Neural progenitor cell (in vitro differentiated cells): ENCODE measurements at regions not wholly inside any gene's neighbourhood (a gene's known extent, or its start where the extent isn't known, plus 50 kb on each side); places are given as distances from the start of the nearest gene placed in this dataset.

ENCODE experiments used
- DNase-seq: peaks from one replicate; pipeline ENCODE4 v3.0.0-alpha.2; 2016; ENCODE audit warnings: low spot score
- H2AFZ ChIP-seq: fragments of 200-600 bp; sonication (generic); replicated peaks from 2 replicates; pipeline ENCODE4 v1.6.1; 2016; ENCODE audit warnings: antibody characterized with exemption
- H3F3A ChIP-seq: fragments of 200-600 bp; sonication (generic); 2 replicates; pipeline ENCODE4 v1.6.1; 2016; ENCODE audit warnings: antibody characterized with exemption, low read depth
- H3K27ac ChIP-seq: fragments of 200-600 bp; sonication (generic); 2 replicates; pipeline ENCODE4 v1.5.1; 2016; ENCODE audit warnings: mild to moderate bottlenecking
- H3K27me3 ChIP-seq: fragments of 200-600 bp; sonication (generic); 2 replicates; pipeline ENCODE4 v1.6.1; 2016; ENCODE audit warnings: mild to moderate bottlenecking, moderate library complexity
- H3K36me3 ChIP-seq: fragments of 200-600 bp; sonication (generic); 2 replicates; pipeline ENCODE4 v1.5.1; 2016
- H3K4me1 ChIP-seq: fragments of 200-600 bp; sonication (generic); 2 replicates; pipeline ENCODE4 v1.6.1; 2016; ENCODE audit warnings: mixed run types
- H3K4me2 ChIP-seq: fragments of 200-600 bp; sonication (generic); 2 replicates; pipeline ENCODE4 v1.6.1; 2016
- H3K4me3 ChIP-seq: fragments of 200-600 bp; sonication (generic); 2 replicates; pipeline ENCODE4 v1.5.1; 2016
- H3K79me2 ChIP-seq: fragments of 200-600 bp; sonication (generic); 2 replicates; pipeline ENCODE4 v1.6.1; 2016; ENCODE audit warnings: low read depth
- H3K9ac ChIP-seq: fragments of 200-600 bp; sonication (generic); 2 replicates; pipeline ENCODE4 v1.6.1; 2016
- H3K9me3 ChIP-seq: fragments of 200-600 bp; sonication (generic); 2 replicates; pipeline ENCODE4 v1.5.1; 2016; ENCODE audit warnings: low read depth
- H4K20me1 ChIP-seq: fragments of 200-600 bp; sonication (generic); 2 replicates; pipeline ENCODE4 v1.6.1; 2016; ENCODE audit warnings: low read depth
- H3K27ac Mint-ChIP-seq: 3 replicates; pipeline ENCODE4 v1.8.0; 2021; ENCODE audit warnings: mixed read lengths
- H3K27me3 Mint-ChIP-seq: 2 replicates; pipeline ENCODE4 v1.8.0; 2022; ENCODE audit warnings: low read depth, mild to moderate bottlenecking, inconsistent platforms, moderate library complexity, mixed read lengths; ENCODE audit not compliant: insufficient read depth
- H3K36me3 Mint-ChIP-seq: 3 replicates; pipeline ENCODE4 v1.8.0; 2021; ENCODE audit warnings: mixed read lengths
- H3K4me1 Mint-ChIP-seq: 3 replicates; pipeline ENCODE4 v1.8.0; 2021; ENCODE audit warnings: mixed read lengths
- H3K4me3 Mint-ChIP-seq: 3 replicates; pipeline ENCODE4 v1.8.0; 2021; ENCODE audit warnings: mild to moderate bottlenecking, moderate library complexity, mixed read lengths
- H3K9me3 Mint-ChIP-seq: 3 replicates; pipeline ENCODE4 v1.8.0; 2020; ENCODE audit warnings: mixed read lengths
- EZH2 ChIP-seq: fragments of 200-600 bp; sonication (generic); IDR thresholded peaks from 2 replicates; pipeline ENCODE4 v1.6.1; 2017; ENCODE audit warnings: antibody characterized with exemption, mild to moderate bottlenecking, moderate library complexity
- EZH2phosphoT487 ChIP-seq: fragments of 200-600 bp; sonication (generic); IDR thresholded peaks from 2 replicates; pipeline ENCODE4 v1.6.1; 2017; ENCODE audit warnings: antibody characterized with exemption
- TF ChIP-seq, protein P1 (sequence below): fragments of 200-600 bp; sonication (generic); IDR thresholded peaks from 2 replicates; pipeline ENCODE4 v1.5.1; 2017; ENCODE audit warnings: antibody characterized with exemption, mild to moderate bottlenecking

GRCh38 chr12:105935981-105936380, 202.8 kb downstream of the NUAK1 start:
- Histone ChIP-seq H3K27ac (no peak overlapping the region), H3K4me2 (no peak overlapping the region), H3K36me3 (no peaks in the 10 kb centered on the region), H3K4me3 (no peak overlapping the region), H3K79me2 (no peaks in the 10 kb centered on the region), H3K9ac (no peak overlapping the region), H3K4me1 (peaks cover 15% of the 10 kb centered on the region), H3F3A (no peaks in the 10 kb centered on the region), H4K20me1 (no peaks in the 10 kb centered on the region), H2AFZ (no peak overlapping the region), H3K27me3 (no peaks in the 10 kb centered on the region), H3K9me3 (no peaks in the 10 kb centered on the region)
- H3K4me1 Mint-ChIP-seq = peaks cover 32% of the 10 kb centered on the region
- H3K36me3 Mint-ChIP-seq = peaks cover 2% of the 10 kb centered on the region
- no peaks in the 10 kb centered on the region for H3K9me3 Mint-ChIP-seq
- DNase-seq = no peak
- peaks cover 7% of the 10 kb centered on the region for H3K27me3 Mint-ChIP-seq
- TF ChIP-seq EZH2 (no peak), EZH2phosphoT487 (no peak)
- TF ChIP-seq, protein P1, sequence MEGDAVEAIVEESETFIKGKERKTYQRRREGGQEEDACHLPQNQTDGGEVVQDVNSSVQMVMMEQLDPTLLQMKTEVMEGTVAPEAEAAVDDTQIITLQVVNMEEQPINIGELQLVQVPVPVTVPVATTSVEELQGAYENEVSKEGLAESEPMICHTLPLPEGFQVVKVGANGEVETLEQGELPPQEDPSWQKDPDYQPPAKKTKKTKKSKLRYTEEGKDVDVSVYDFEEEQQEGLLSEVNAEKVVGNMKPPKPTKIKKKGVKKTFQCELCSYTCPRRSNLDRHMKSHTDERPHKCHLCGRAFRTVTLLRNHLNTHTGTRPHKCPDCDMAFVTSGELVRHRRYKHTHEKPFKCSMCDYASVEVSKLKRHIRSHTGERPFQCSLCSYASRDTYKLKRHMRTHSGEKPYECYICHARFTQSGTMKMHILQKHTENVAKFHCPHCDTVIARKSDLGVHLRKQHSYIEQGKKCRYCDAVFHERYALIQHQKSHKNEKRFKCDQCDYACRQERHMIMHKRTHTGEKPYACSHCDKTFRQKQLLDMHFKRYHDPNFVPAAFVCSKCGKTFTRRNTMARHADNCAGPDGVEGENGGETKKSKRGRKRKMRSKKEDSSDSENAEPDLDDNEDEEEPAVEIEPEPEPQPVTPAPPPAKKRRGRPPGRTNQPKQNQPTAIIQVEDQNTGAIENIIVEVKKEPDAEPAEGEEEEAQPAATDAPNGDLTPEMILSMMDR = no peak
- no peak overlapping the region for H3K4me3 Mint-ChIP-seq
- H3K27ac Mint-ChIP-seq = no peak overlapping the region

- no peak overlapping the region for H2AFZ ChIP-seq
- no peaks in the 10 kb centered on the region for H3K79me2 ChIP-seq
- Mint-ChIP-seq H3K27ac (no peak overlapping the region), H3K27me3 (peaks cover 7% of the 10 kb centered on the region), H3K9me3 (no peaks in the 10 kb centered on the region), H3K36me3 (no peaks in the 10 kb centered on the region), H3K4me3 (no peak overlapping the region), H3K4me1 (peaks cover 29% of the 10 kb centered on the region)
- no peaks in the 10 kb centered on the region for H3F3A ChIP-seq
- H3K27me3 ChIP-seq = no peaks in the 10 kb centered on the region
- H3K36me3 ChIP-seq = no peaks in the 10 kb centered on the region
- H3K4me2 ChIP-seq = no peak overlapping the region
- DNase-seq = no peak
- peaks cover 13% of the 10 kb centered on the region for H3K4me1 ChIP-seq
- H3K27ac ChIP-seq = no peak overlapping the region
- H4K20me1 ChIP-seq = no peaks in the 10 kb centered on the region
- no peak overlapping the region for H3K4me3 ChIP-seq
- no peaks in the 10 kb centered on the region for H3K9me3 ChIP-seq
- H3K9ac ChIP-seq = no peak overlapping the region
- TF ChIP-seq, protein P1 = no peak
- TF ChIP-seq EZH2 (no peak), EZH2phosphoT487 (no peak)
These were observed 202.3 kb downstream of the NUAK1 start for GRCh38 chr12:105936496-105936895.

- no peaks in the 10 kb centered on the region for H3F3A ChIP-seq
- no peak overlapping the region for H3K9ac ChIP-seq
- H3K27me3 ChIP-seq = no peaks in the 10 kb centered on the region
- peaks cover 24% of the 10 kb centered on the region for H3K4me1 Mint-ChIP-seq
- H3K27ac ChIP-seq = no peak overlapping the region
- H3K4me3 Mint-ChIP-seq = no peak overlapping the region
- no peaks in the 10 kb centered on the region for H3K36me3 Mint-ChIP-seq
- DNase-seq = no peak
- H3K4me3 ChIP-seq = no peak overlapping the region
- peaks cover 8% of the 10 kb centered on the region for H3K4me1 ChIP-seq
- TF ChIP-seq EZH2phosphoT487 (no peak), EZH2 (no peak)
- TF ChIP-seq, protein P1 = no peak
- no peaks in the 10 kb centered on the region for H3K79me2 ChIP-seq
- peaks cover 7% of the 10 kb centered on the region for H3K27me3 Mint-ChIP-seq
- no peaks in the 10 kb centered on the region for H3K9me3 ChIP-seq
- no peak overlapping the region for H3K27ac Mint-ChIP-seq
- H3K4me2 ChIP-seq = no peak overlapping the region
- no peaks in the 10 kb centered on the region for H4K20me1 ChIP-seq
- H3K36me3 ChIP-seq = no peaks in the 10 kb centered on the region
- no peaks in the 10 kb centered on the region for H3K9me3 Mint-ChIP-seq
- no peak overlapping the region for H2AFZ ChIP-seq
These were observed 201.7 kb downstream of the NUAK1 start for GRCh38 chr12:105937009-105937408.
